Posterior cingulate gyrus (tissue), 11 donors: ENCODE measurements at regions not wholly inside any gene's neighbourhood (a gene's known extent, or its start where the extent isn't known, plus 50 kb on each side); places are given as distances from the start of the nearest gene placed in this dataset.

Experiments
- DNase-seq, 10 donors: peaks; one replicate each; pipeline versions ENCODE4 v3.0.0 to v3.0.0-alpha.2; 2020 to 2021; ENCODE audit warnings: mixed read lengths in 3 of 10
- intact Hi-C: fragments of 100-400 bp; cut with DNase I; formaldehyde crosslinking; loops from one replicate; pipeline ENCODE4 v1.15.1; 2023

- intact Hi-C loops, result no loop called here
- DNase-seq, result no peak
Measured at GRCh38 chrX:10892621-10893225, 218.4 kb upstream of the HCCS start.

DNA sequence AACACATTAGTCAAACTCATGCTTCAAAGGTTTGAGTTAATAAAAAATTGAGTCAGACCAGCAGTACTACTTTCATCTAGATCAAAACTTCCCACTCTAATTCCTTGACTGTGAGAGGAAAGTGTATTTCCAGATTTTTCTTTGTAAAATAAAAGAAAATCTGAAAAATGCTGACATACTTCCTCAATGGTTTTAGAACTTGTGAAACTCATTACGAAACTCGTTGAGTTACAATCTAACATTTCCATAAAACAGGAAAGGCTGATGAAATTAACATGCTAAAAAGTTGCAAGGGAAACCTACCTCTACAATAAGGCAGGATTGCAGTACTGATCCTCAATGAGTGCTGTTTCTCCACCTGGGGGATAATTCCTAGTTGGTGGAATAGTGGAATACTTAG is 217.8 kb upstream of the HCCS start:
- intact Hi-C loops, result no loop called here
- no peak for DNase-seq

DNA sequence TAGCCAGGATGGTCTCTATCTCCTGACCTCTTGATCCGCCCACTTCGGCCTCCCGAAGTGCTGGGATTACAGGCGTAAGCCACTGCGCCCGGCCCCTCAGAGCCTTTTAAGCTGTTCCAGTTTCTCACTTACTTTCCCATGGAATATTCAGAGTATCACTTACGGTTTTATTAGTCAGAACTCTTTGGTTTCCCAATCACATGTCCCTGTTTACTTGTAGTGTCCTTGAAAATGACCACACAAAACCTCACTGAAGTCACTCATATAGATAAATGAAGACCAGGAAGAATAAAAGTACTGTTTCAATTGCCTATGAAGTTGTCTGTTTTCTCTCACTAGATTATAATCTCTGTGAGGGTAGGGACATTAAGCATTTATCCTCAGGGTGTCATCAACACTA is 217.2 kb upstream of the HCCS start:
- intact Hi-C loops, result no loop called here

GRCh38 chrX:10897768-10898167 is 213.4 kb upstream of the HCCS start:
- intact Hi-C loops, result no loop called here
- DNase-seq, result peak in 2 of 10 donors; percentile 42 to 61

More for the DNA sequence above, 217.2 kb upstream of the HCCS start:
- DNase-seq, result no peak

DNA sequence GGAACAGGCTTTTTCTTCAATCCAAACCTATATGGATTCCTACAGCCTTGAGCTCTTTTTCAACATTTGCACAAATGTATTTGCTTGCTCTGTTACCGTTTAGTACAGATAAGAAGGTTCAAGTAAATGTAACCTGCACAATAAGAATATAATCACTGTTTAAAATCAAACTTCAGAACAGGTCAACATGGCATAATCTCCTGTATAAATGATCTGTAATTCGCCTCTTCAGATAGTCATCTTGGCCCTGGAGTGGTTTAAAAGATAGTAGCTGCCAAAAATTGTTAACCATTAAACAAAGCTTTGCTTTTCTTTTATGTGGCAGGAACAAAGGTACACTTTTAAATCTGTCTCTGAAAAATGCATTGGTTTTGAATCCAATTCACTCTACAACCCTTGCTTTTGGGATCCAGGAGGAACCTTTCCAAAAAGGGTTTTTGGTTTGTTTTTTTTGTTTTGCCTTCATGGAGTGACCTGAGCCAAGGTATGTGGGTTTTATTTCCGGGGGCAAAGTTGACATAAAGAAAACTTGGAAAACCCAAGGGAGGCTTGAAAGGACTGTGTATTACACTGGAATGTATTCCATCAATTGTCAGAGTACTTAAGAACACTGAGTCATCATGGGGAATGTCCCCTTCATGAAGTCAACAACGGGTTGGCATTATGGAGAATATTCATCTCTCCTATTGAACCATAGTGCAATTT is 210.4 kb upstream of the HCCS start:
- no peak for DNase-seq
- intact Hi-C loops, result no loop called here

GRCh38 chrX:10901290-10901633 is 209.9 kb upstream of the HCCS start:
- intact Hi-C loops, result no loop called here
- no peak for DNase-seq

DNA sequence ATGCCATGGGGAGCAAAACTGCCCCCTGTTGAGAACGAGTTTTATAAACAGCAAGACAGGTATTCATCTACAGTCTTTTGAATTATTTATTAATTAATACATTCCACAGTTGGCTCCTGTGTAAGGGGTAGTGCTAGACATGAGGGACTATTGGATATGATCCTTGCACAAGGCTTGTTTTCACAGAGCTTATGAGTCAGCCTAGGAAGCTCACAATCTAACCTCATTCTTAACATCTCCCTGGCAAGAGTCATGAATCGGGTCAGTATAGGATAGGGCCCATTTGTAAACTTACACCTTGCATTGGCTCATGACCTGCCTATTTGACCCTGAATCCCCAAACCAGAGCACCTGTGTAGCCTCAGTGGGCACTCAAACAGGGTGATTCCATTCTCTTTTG is 209.1 kb upstream of the HCCS start:
- intact Hi-C loops, result no loop called here

GRCh38 chrX:10903523-10903922 is 207.6 kb upstream of the HCCS start:
- intact Hi-C loops, result no loop called here
- no peak for DNase-seq

More for the DNA sequence above, 209.1 kb upstream of the HCCS start:
- no peak for DNase-seq

DNA sequence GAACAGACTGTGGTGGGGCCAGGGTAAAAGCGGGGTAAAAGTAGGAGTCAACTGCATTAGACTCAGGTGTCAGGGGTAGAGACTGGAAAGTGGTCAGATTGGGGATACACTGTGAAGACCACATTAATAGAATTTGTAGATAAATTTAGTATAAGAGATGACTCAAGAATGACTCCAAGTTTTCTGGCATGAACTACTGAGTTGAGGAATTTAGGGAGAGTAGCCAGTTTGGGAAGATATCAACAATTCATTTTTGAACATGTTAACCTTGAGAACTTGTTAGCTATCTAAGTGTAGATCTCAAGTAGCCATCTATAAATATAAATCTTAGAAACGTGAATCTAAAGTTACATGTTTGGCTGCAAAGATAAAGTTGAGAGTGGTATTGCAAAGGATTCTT is 206.9 kb upstream of the HCCS start:
- no peak for DNase-seq
- intact Hi-C loops, result no loop called here

DNA sequence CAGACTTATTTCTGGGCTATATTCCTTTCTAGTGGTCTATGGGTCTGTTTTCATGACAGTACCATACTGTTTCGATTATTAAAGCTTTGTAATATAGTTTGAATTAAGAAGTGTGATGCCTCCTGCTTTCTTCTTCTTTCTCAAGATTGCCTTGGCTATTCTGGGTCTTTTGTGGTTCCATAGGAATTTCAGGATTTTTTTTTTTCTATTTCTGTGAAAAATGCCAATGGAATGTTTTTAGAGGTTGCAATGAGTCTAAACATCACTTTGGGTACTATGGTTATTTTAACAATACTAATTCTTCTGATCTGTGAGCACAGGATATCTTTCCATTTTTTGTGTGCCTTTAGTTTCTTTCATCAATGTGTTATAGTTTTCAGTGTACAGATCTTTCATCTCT is 204.3 kb upstream of the HCCS start:
- DNase-seq, result no peak
- intact Hi-C loops, result no loop called here

DNA sequence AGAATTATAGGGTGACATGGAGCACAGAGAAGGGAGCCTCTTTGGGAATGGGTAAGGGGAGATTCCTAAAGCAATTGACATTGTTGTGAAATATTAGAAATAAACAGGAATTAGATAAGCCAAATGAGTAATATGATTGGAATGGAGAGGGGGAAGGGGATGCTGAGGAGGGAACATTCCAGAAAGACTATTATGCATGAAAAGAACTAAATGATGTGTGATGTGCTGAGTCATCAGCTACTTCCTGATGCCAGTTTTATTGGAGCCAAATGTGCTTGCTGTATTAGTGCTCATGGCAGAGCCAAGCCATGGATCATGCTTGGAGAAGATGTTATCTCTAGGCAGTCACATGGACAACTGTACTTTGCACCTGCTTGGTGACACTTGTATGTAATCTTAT is 189.0 kb upstream of the HCCS start:
- DNase-seq, result no peak
- intact Hi-C loops, result no loop called here

DNA sequence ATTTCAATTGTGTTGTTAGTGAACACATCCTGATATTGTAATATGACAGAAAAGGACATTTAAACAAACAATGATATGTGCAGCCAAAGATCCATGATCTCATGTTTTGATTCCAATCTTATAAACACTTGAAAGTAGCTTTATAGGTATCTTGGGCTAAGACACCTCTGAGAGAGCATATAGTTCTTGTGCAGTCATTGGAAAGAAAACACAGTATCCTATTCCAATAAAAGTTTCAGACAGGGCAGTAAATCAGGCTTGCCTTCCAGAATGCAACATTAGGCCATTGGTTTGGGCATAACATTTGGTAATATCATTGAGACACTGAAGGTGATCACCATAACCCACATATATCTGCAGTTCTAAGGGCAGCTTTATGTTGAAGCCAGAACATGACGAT is 188.3 kb upstream of the HCCS start:
- no peak for DNase-seq
- intact Hi-C loops, result no loop called here

DNA sequence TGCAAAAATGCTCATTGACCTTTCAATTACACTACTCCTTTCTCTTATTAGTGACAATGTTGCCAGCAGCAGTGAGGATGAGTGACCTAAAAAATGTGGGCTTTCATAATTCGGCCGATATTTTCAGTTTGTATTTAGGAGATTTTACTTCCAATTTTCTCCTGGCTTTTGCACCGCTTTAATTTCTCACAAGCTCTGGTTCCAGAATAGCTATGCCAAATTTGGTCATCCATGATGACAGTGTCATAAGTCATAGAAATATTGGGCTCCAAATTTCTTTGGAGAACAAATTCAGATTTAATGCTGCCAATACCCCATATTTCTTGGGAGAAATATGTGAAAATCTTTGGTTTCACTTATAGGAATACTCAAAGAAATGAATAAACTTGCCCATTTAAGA is 187.7 kb upstream of the HCCS start:
- intact Hi-C loops, result no loop called here
- no peak for DNase-seq

DNA sequence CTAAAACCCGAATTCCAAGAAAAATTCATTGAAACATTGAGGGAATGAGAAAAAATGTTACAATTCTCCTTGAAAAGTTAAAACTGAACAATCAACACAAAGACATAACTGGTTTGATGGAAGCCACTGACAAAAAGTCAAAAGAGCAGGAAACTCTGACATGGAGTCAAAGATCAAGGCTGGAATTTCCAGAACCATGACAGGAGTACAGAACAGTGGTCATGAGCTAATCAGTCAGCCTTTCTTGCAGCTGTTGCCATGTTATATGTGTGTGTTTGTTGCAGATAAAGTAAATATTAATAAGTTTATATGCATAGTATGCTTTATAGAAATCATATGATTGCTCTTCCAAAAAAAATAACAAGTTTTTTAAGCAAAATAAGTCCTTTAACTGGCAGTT is 184.7 kb upstream of the HCCS start:
- no peak for DNase-seq
- intact Hi-C loops, result no loop called here

- DNase-seq, result no peak
- intact Hi-C loops, result no loop called here
Measured at GRCh38 chrX:10926891-10927290, 184.2 kb upstream of the HCCS start.

DNA sequence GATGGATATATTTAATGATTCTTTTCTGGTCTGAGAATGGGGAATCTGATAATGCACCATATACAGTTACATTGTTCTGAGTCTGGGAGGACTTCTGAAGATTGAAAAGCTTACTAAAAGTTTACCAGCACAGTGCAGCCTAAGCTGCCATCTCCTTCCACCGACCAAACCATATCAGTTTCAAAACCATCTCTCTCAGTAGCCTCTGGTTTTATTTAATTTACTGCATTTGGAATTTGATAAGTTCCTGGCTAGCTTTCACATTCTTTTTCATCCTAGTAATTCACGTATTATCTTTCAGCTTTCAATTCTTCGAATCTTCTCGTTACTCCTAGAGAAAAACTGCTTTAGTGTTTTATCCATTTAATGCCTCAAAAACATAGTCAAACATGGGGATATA is 181.4 kb upstream of the HCCS start:
- intact Hi-C loops, result no loop called here
- DNase-seq, result no peak

- no peak for DNase-seq
- intact Hi-C loops, result no loop called here
Measured at GRCh38 chrX:10930151-10930550, 181.0 kb upstream of the HCCS start.

GRCh38 chrX:10931976-10932375 is 179.2 kb upstream of the HCCS start:
- no peak for DNase-seq

DNA sequence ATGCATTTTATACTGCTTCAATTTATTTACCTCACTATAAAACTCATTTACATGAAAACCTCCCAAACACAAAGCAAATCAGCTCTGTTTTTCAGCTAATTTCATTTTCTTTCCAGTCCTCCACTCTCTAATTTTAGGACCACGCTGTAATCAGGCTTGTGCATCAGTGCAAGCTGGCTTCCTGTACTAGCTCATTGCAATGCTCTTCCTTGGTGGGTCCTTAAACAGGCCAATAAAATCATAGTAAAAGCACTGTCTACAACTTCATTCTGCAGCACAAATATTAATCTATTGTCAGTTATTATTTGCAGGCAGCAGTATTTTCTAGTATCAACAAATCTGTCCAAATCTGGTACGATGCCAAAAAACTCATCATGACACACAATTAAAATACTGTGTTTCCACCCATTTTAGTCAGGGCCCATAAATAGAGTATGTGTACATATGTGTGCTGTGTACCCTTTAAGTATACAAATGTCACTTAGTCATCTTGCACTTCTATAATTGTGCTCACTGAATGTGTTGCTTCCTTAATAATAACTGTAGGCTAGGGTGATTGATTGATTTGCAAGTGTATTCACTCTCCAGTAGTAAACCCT is 178.2 kb upstream of the HCCS start:
- intact Hi-C loops, result no loop called here

More at GRCh38 chrX:10931976-10932375, 179.2 kb upstream of the HCCS start:
- intact Hi-C loops, result no loop called here

GRCh38 chrX:10935501-10935900 is 175.6 kb upstream of the HCCS start:
- no peak for DNase-seq
- intact Hi-C loops, result no loop called here

More for the DNA sequence above, 178.2 kb upstream of the HCCS start:
- no peak for DNase-seq

DNA sequence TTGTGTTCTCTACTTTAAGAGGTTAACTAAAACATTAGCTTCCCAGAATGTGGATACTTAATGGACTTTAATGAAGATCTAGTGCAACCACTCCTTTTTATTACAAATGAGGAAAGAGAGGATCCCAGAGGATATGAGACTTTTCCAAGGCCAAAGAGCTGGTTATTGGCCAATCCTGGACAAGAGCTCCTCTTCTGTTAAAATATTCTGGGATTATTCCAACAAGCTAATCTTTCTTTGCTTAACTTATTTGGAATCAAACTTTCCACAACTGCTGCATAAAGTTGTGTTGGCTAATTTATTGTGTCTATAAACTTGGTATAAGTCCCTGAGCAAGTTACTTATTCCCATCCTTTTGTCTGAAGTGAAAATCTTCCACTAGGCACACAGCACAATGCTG is 174.2 kb upstream of the HCCS start:
- intact Hi-C loops, result no loop called here
- DNase-seq, result no peak

DNA sequence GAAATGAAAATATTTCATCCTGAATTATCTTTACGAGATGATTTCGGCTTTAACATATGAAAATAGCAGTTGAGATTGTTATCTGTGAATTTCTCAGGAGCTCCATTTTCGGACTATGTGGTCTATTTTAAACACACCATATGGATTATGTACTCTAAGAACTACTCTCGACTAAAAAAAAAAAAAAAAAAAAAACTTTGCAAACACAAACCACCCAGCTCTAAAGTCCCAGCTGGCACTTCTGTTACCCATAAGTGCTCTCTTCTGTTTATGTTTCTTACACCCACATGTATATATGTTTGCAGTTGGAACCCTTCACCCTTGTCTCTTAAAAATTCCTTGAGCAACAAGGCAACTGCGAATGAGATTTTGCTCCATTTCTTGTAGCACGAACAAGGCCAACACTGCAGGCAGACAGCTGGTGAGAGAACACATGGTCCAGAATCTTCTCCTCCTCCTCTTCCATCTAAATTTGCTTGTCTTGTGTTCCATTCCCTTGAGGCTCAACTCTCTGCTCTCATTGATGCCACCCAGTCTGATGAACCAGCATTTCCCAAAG is 172.7 kb upstream of the HCCS start:
- peak in 5 of 10 donors; percentile 2 to 69 (median 10) for DNase-seq
- intact Hi-C loops, result no loop called here
